ENCODE measurements at regions not wholly inside any gene's neighbourhood (a gene's known extent, or its start where the extent isn't known, plus 50 kb on each side); places are given as distances from the start of the nearest gene placed in this dataset.

- ChIA-PET CTCF (ENCODE audit: partially characterized antibody) (interaction anchor here (1.2 kb wide), 1 partner anchor 10 kb away, joined by 3 read pairs; no protein-coding TSS in a partner anchor), POLR2A (ENCODE audit: partially characterized antibody) (no interaction called here)
- no peak overlapping the region for H4K91ac ChIP-seq (replicated peaks; ENCODE audit: insufficient read length, low read length)
- no peak overlapping the region for H2BK5ac ChIP-seq (ENCODE audit: low read depth, low read length)
- no peak overlapping the region for H3K9ac ChIP-seq (replicated peaks in 1 of 4; ENCODE audit: extremely low read depth in 1 of 4, low read depth in 3 of 4, low read length in 3 of 4)
- H3K14ac ChIP-seq (ENCODE audit: insufficient read length): no peak overlapping the region
- 79% methylated on average over 1 of the region's 1 CpG; no CpG with 5 or more reads in 1 of the 2 experiments for WGBS, 2 experiments (ENCODE audit: extremely low coverage in 1 of 2, insufficient coverage in 1 of 2, insufficient read length in 1 of 2, insufficient replicate concordance in 2 of 2, low coverage in 1 of 2, low lambda C conversion rate in 2 of 2, missing lambda C conversion rate in 1 of 2)
- H3K56ac ChIP-seq (replicated peaks; ENCODE audit: insufficient read length, low read depth, low read length): no peak overlapping the region
- no peaks in the 10 kb centered on the region for H3K79me1 ChIP-seq (ENCODE audit: low read depth, low read length)
- H3K27ac ChIP-seq (ENCODE audit: low read depth, low read length): no peak overlapping the region
- no peak overlapping the region for H3K18ac ChIP-seq (ENCODE audit: extremely low read depth, low read length)
- FAIRE-seq (no peak), DNase-seq (ENCODE audit: low read depth in 1 of 2, low spot score in 2 of 2) (no peak)
- no peak overlapping the region for H2BK15ac ChIP-seq (ENCODE audit: low read length)
- H3K79me2 ChIP-seq (ENCODE audit: control insufficient read depth in 1 of 2, insufficient read depth in 2 of 2, low read length in 2 of 2): no peaks in the 10 kb centered on the region
- no peak overlapping the region for H2AK5ac ChIP-seq (ENCODE audit: low read depth, low read length)
- H3K4me3 ChIP-seq (ENCODE audit: extremely low read depth in 1 of 4, insufficient read depth in 2 of 4, low read depth in 3 of 4, low read length in 4 of 4): no peak overlapping the region
- no peak overlapping the region for H2BK120ac ChIP-seq (replicated peaks; ENCODE audit: low read depth, low read length)
- no peak overlapping the region for H2AFZ ChIP-seq (ENCODE audit: low read length)
- H4K8ac ChIP-seq (ENCODE audit: extremely low read depth, insufficient read depth, low read length): no peak overlapping the region
- H4K20me1 ChIP-seq (replicated peaks in 1 of 2; ENCODE audit: control insufficient read depth in 1 of 2, insufficient read depth in 2 of 2, low read length in 2 of 2): no peaks in the 10 kb centered on the region
- TF ChIP-seq KDM5A (IDR thresholded peaks at IDR 0.05; ENCODE audit: low read length): no peak
- H2BK20ac ChIP-seq (ENCODE audit: low read length): no peak overlapping the region
- no peak overlapping the region for H3K4ac ChIP-seq (replicated peaks; ENCODE audit: insufficient read length, low read depth, low read length)
- H3K4me1 ChIP-seq (replicated peaks in 1 of 4; ENCODE audit: control insufficient read depth in 3 of 4, insufficient read depth in 4 of 4, low read length in 3 of 4): no peaks in the 10 kb centered on the region; a peak in 1 of 7 replicates
- no peaks in the 10 kb centered on the region for H3K27me3 ChIP-seq (replicated peaks in 1 of 4; ENCODE audit: control insufficient read depth in 3 of 4, extremely low read depth in 1 of 4, insufficient read depth in 3 of 4, low read length in 3 of 4)
- H3K36me3 ChIP-seq (ENCODE audit: control insufficient read depth in 2 of 4, insufficient read depth in 4 of 4, low read length in 3 of 4): no peaks in the 10 kb centered on the region
- H3K9me3 ChIP-seq (ENCODE audit: insufficient read depth in 2 of 2, low read depth in 1 of 2, low read length in 1 of 2): no peaks in the 10 kb centered on the region
- no peak overlapping the region for H2BK12ac ChIP-seq (ENCODE audit: low read depth, low read length)
- H3K23ac ChIP-seq (ENCODE audit: insufficient read length): no peak overlapping the region
- H4K5ac ChIP-seq (ENCODE audit: insufficient read length, low read depth, low read length): no peak overlapping the region
- H3K4me2 ChIP-seq (ENCODE audit: insufficient read depth in 1 of 2, low read depth in 2 of 2, low read length in 2 of 2): no peak overlapping the region
- no peaks in the 10 kb centered on the region for H3K23me2 ChIP-seq (ENCODE audit: low read depth, low read length)
Observed at GRCh38 chr3:178304758-178305467, 231.3 kb upstream of the KCNMB2 start.
